ENCODE measurements at regions not wholly inside any gene's neighbourhood (a gene's known extent, or its start where the extent isn't known, plus 50 kb on each side); places are given as distances from the start of the nearest gene placed in this dataset.

DNA sequence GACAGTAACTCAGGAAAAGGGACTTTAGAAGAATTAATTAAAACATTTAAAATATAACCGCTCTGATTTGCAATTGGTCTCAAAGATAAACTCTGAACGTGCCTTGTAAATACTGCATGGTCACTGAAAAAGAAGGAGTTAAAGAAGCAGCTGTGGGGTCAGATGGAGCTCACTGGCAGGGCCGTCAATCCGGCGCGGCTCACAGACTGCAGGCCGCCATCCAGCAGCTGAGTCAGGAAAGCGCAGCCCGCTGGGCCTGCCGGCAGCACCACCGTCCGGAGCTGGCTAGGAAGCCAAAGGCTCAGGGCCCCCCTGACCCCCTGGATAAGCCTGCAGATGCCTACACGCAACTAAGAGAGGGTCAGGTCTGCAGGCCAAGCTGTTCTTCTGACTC, 54.2 kb upstream of the FRMD1 start:
- DNase-seq (ENCODE audit: extremely low spot score): no peak
- ChIA-PET CTCF (no interaction called here), POLR2A (no interaction called here)
- TF ChIP-seq, protein P1, sequence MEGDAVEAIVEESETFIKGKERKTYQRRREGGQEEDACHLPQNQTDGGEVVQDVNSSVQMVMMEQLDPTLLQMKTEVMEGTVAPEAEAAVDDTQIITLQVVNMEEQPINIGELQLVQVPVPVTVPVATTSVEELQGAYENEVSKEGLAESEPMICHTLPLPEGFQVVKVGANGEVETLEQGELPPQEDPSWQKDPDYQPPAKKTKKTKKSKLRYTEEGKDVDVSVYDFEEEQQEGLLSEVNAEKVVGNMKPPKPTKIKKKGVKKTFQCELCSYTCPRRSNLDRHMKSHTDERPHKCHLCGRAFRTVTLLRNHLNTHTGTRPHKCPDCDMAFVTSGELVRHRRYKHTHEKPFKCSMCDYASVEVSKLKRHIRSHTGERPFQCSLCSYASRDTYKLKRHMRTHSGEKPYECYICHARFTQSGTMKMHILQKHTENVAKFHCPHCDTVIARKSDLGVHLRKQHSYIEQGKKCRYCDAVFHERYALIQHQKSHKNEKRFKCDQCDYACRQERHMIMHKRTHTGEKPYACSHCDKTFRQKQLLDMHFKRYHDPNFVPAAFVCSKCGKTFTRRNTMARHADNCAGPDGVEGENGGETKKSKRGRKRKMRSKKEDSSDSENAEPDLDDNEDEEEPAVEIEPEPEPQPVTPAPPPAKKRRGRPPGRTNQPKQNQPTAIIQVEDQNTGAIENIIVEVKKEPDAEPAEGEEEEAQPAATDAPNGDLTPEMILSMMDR (IDR thresholded peaks at IDR 0.05; ENCODE audit: control extremely low read depth, extremely low read depth, low read depth, missing control alignments): no peak

DNA sequence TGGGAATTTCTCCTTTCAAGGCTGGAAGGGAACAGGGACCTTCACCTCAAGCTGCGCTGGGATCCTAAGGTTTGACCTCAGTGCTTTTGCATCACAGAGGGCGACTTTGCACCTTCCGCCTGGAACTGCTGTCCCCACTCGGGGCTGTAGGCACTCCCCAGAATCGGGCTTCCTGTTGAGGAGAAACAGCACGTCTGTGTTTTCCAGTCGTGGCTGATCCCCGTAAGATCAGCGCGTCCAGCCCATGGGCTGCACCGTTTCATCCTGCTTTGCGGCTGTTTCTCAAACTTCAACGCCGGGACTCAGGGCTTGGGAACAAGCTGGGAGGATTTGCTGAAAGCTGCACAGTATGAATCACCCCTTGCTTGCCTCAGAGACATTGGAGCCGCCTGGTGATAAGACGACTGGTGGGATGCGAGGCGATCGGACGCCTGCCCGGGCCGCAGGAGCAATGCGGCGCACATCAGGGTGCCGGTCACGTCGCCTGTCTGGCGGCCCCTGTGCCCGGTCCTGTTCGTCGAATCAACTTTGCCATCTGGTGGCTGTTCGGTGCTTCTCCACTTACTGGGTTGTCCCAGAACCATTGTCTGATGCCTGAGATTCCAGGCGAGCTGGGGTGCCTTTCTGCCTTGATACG, 53.6 kb upstream of the FRMD1 start:
- ChIA-PET CTCF (interaction anchor here (0.7 kb wide), 1 partner anchor 20 kb away, joined by 4 read pairs; no protein-coding TSS in a partner anchor), POLR2A (no interaction called here)
- TF ChIP-seq, protein P1 (IDR thresholded peaks at IDR 0.05; ENCODE audit: control extremely low read depth, extremely low read depth, low read depth, missing control alignments): no peak
- DNase-seq (ENCODE audit: extremely low spot score): no peak

DNA sequence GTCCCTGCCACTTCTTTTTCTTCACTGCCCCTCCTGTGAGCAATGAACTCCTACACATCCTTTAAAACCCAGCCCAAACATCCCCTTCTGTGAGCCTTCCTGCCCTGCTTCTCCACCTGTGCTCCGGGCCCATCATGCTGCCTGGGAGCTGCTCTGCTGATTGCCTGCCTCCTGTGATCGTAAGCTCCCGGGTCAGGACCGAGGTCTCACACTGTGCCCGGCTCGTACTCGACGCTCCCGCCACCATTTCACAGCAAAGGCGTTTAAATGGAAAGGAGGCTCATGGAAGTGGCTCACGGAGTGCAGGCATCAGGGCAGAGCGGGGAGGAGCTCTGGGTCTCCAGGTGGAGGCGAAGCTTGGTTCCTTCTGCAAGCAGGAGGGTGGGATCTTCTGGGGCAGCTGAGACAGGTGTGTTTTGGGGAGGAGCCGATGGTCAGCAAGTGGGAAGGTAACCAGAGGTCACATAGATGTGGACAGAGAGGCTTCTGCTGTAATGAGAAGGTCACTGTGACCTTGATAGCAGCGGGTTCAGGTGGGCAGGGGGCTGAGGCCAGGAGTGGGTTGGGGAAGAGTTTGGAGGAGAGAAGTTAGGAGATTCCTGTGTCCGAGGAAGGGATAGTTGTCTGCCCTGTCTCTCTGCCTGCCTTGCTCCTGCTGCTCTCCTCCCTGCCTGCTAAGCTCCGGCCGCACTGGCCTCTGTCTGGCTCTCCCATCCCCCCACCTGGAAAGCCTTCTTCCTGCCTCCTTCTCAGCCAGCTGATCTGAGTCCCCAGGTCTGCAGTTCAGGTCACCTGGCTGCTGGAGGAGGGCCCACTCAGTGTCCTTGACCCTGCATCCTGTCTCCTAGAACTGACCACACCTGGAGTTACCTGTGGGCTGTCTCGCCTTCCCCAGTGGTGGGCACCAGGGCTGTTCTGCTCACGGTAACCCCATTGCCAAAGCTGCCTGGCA, 52.7 kb upstream of the FRMD1 start:
- ChIA-PET CTCF (interaction anchor here (0.7 to 1.4 kb wide), 2 partner anchors 10 to 21 kb away, joined by 4 read pairs; no protein-coding TSS in a partner anchor), POLR2A (no interaction called here)
- no peak for DNase-seq (ENCODE audit: extremely low spot score)
- TF ChIP-seq, protein P1 (IDR thresholded peaks at IDR 0.05; ENCODE audit: control extremely low read depth, extremely low read depth, low read depth, missing control alignments): no peak

DNA sequence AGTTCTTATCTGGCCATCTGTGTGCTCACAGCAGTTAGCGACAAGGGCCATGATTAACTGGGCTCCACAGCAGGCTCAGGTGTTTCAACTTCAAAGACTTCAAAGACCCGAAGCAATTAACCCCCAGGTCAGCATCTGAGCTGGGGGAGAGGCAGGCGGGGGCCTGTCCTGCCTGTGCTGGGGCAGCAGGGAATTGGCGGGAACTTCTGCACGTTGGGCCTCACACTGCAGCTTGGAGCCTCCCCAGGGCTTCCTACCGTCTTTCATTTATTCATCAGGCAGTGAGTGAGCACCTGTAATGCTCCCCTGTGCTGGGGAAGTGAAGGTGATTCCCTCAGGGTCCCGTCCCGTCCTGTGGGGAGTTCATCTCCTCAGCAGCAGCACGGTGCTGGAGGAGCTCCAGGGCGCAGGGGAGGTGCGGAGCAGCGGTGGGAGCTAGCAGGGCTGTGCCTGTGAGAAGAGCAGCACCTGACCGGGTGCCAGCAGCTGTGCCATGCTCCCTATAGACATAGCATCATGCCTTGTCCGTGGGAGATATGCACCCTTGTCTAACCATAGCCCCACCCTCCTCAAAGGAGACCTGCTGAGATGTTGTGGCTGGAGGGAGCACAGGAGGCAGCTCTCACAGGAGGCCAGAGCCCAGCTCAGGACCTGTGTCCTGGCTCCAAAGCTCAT, 51.8 kb upstream of the FRMD1 start:
- POLR2A ChIA-PET: no interaction called here
- TF ChIP-seq, protein P1 (IDR thresholded peaks at IDR 0.05; ENCODE audit: control extremely low read depth, extremely low read depth, low read depth, missing control alignments): no peak
- CTCF ChIA-PET: interaction anchor here (1.4 kb wide), 1 partner anchor 11 kb away, joined by 4 read pairs; no protein-coding TSS in a partner anchor
- no peak for DNase-seq (ENCODE audit: extremely low spot score)

DNA sequence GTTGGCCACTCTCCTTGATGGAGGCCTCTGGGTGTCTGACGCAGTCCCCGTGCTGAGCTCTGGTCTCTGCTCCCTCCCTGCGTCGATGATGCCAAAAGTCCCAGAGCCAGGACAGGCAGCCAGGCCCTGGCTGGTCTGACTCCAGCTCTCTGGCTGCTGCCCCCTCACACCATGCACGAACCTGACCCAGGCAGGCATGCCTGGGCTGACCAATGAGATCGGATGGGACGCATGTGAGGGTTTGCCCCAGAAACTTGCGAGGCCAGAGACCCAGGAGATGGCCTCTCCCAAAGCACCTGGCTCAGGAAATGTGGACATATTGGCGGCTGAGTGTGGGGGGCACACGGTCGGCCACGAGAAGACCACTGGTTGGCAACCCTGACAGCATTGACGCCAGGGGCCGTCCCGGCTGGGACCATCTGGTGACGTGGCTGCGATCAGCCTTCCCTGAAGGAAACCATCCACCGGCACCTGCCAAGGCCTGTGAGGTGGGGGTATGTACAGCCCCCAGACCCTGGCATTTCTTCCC, 51.2 kb upstream of the FRMD1 start:
- DNase-seq (ENCODE audit: extremely low spot score): no peak
- TF ChIP-seq, protein P1 (IDR thresholded peaks at IDR 0.05; ENCODE audit: control extremely low read depth, extremely low read depth, low read depth, missing control alignments): no peak
- ChIA-PET CTCF (no interaction called here), POLR2A (no interaction called here)

Measured in GM10248 (cell line).